DOHH2 (cell line): ENCODE measurements at regions not wholly inside any gene's neighbourhood (a gene's known extent, or its start where the extent isn't known, plus 50 kb on each side); places are given as distances from the start of the nearest gene placed in this dataset.

ENCODE experiments used
- H3F3A ChIP-seq: fragments of 200-600 bp; sonication (generic), shearing (Covaris generic); 2 replicates; pipeline ENCODE4 v1.6.0; 2016; ENCODE audit warnings: antibody characterized with exemption, mild to moderate bottlenecking; ENCODE audit not compliant: control insufficient read depth, insufficient read depth
- H3K27ac ChIP-seq: fragments of 200-600 bp; sonication (generic); 2 replicates; pipeline ENCODE4 v1.5.1; 2014; ENCODE audit warnings: low read depth, mild to moderate bottlenecking, low read length, moderate library complexity
- H3K27me3 ChIP-seq: fragments of 200-600 bp; sonication (generic); 2 replicates; pipeline ENCODE4 v1.6.1; 2014; ENCODE audit warnings: mild to moderate bottlenecking, low read length, mixed read lengths; ENCODE audit not compliant: control insufficient read depth
- H3K36me3 ChIP-seq: fragments of 200-600 bp; sonication (generic); 2 replicates; pipeline ENCODE4 v1.6.1; 2014; ENCODE audit warnings: mild to moderate bottlenecking, low read length, moderate library complexity, mixed read lengths; ENCODE audit not compliant: control insufficient read depth
- H3K4me1 ChIP-seq: fragments of 200-600 bp; sonication (generic); 2 replicates; pipeline ENCODE4 v1.6.1; 2014; ENCODE audit warnings: mild to moderate bottlenecking, low read length, mixed read lengths; ENCODE audit not compliant: control insufficient read depth
- H3K4me2 ChIP-seq: fragments of 200-600 bp; sonication (generic); 2 replicates; pipeline ENCODE4 v1.6.0; 2014; ENCODE audit warnings: mild to moderate bottlenecking, low read length, moderate library complexity
- H3K4me3 ChIP-seq: fragments of 200-600 bp; sonication (generic); 2 replicates; pipeline ENCODE4 v1.5.1; 2014; ENCODE audit warnings: mild to moderate bottlenecking, low read length, mixed read lengths
- H3K79me2 ChIP-seq: fragments of 200-600 bp; sonication (generic); 2 replicates; pipeline ENCODE4 v1.6.1; 2014; ENCODE audit warnings: mild to moderate bottlenecking, low read length, mixed read lengths; ENCODE audit not compliant: control insufficient read depth
- H3K9me2 ChIP-seq: fragments of 200-600 bp; sonication (generic); replicated peaks from 2 replicates; pipeline ENCODE4 v1.6.1; 2014; ENCODE audit warnings: mild to moderate bottlenecking, low read length, mixed read lengths; ENCODE audit not compliant: control insufficient read depth
- H3K9me3 ChIP-seq: fragments of 200-600 bp; sonication (generic); 2 replicates; pipeline ENCODE4 v1.6.1; 2014; ENCODE audit warnings: antibody characterized with exemption, low read length, mixed read lengths; ENCODE audit not compliant: control insufficient read depth, insufficient read depth
- H4K20me1 ChIP-seq: fragments of 200-600 bp; sonication (generic); 2 replicates; pipeline ENCODE4 v1.6.0; 2014; ENCODE audit warnings: low read depth, mild to moderate bottlenecking, antibody characterized with exemption, low read length, moderate library complexity; ENCODE audit not compliant: control insufficient read depth, insufficient read depth
- EZH2phosphoT487 ChIP-seq: fragments of 200-600 bp; sonication (generic); IDR thresholded peaks from 2 replicates; pipeline ENCODE4 v1.6.1; 2017; ENCODE audit warnings: borderline replicate concordance, mild to moderate bottlenecking, antibody characterized with exemption, low read length, moderate library complexity, mixed read lengths
- TF ChIP-seq, protein P1 (sequence below): fragments of 200-600 bp; sonication (generic); IDR thresholded peaks from one replicate; pipeline ENCODE4 v1.5.1; 2014; ENCODE audit warnings: antibody characterized with exemption, mild to moderate bottlenecking, low read depth, low read length; ENCODE audit not compliant: poor library complexity, severe bottlenecking

DNA sequence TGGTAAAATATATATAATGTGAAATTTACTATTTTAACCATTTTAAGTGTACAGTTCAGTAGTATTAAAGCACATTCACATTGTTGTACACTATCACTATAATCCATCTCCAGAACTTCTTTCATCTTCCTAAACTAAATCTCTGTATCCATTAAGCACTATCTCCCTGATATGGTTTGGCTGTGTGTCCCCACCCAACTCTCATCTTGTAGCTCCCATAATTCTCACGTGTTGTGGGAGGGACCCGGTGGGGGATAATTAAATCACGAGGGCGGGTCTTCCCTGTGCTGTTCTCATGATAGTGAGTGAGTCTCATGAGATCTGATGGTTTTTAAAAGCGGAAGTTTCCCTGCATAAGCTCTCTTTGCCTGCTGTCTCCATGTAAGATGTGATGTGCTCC is 178.9 kb upstream of the NABP1 start:
- H3K27me3 ChIP-seq: no peaks in the 10 kb centered on the region
- no peaks in the 10 kb centered on the region for H3K36me3 ChIP-seq
- no peak for TF ChIP-seq EZH2phosphoT487
- TF ChIP-seq, protein P1, sequence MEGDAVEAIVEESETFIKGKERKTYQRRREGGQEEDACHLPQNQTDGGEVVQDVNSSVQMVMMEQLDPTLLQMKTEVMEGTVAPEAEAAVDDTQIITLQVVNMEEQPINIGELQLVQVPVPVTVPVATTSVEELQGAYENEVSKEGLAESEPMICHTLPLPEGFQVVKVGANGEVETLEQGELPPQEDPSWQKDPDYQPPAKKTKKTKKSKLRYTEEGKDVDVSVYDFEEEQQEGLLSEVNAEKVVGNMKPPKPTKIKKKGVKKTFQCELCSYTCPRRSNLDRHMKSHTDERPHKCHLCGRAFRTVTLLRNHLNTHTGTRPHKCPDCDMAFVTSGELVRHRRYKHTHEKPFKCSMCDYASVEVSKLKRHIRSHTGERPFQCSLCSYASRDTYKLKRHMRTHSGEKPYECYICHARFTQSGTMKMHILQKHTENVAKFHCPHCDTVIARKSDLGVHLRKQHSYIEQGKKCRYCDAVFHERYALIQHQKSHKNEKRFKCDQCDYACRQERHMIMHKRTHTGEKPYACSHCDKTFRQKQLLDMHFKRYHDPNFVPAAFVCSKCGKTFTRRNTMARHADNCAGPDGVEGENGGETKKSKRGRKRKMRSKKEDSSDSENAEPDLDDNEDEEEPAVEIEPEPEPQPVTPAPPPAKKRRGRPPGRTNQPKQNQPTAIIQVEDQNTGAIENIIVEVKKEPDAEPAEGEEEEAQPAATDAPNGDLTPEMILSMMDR: no peak
- H3K27ac ChIP-seq: no peak overlapping the region
- H3K4me3 ChIP-seq: no peak overlapping the region
- no peaks in the 10 kb centered on the region for H3K9me3 ChIP-seq
- H3K4me2 ChIP-seq: no peak overlapping the region
- H3K9me2 ChIP-seq: no peaks in the 10 kb centered on the region
- no peaks in the 10 kb centered on the region for H4K20me1 ChIP-seq
- H3K4me1 ChIP-seq: no peaks in the 10 kb centered on the region
- H3K79me2 ChIP-seq: no peaks in the 10 kb centered on the region
- H3F3A ChIP-seq: no peaks in the 10 kb centered on the region

DNA sequence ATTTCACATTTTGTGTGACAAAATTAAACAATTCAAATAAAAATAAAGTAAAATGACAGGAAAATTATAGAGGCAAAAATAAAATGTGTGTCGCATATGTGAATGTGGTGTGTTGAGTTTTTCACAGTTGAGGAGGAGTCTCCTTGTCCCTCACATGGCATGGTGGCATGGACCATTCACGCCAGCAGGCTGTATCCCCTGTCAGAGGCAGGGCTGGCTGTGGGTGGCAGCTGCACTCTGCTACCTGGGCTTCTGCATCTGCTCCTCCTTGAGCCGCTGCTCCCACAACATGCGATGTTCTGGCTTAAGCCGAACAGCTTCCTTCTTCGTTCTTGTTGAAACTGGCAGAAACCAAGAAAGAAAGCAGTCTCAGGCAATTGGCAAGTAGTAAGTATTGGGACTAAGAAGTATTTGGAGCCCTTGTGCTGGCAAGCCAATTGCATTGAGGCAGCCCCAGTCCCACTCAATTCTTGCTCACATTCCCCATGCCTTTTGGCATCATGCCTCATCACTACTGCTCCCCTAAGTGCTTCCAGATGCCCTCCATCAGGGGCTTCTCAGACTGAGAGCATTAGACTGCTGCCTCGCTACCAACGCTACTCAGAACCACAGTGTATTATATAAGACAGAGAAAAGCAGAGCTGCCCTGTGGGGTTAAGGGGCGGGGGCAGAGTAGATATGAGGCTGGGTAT is 177.9 kb upstream of the NABP1 start:
- Histone ChIP-seq H4K20me1 (no peaks in the 10 kb centered on the region), H3K9me3 (no peaks in the 10 kb centered on the region), H3F3A (no peaks in the 10 kb centered on the region), H3K4me3 (no peak overlapping the region), H3K9me2 (no peaks in the 10 kb centered on the region), H3K36me3 (no peaks in the 10 kb centered on the region), H3K27me3 (no peaks in the 10 kb centered on the region), H3K4me1 (no peaks in the 10 kb centered on the region), H3K79me2 (no peaks in the 10 kb centered on the region), H3K4me2 (no peak overlapping the region), H3K27ac (no peak overlapping the region)
- no peak for TF ChIP-seq EZH2phosphoT487
- TF ChIP-seq, protein P1: no peak

DNA sequence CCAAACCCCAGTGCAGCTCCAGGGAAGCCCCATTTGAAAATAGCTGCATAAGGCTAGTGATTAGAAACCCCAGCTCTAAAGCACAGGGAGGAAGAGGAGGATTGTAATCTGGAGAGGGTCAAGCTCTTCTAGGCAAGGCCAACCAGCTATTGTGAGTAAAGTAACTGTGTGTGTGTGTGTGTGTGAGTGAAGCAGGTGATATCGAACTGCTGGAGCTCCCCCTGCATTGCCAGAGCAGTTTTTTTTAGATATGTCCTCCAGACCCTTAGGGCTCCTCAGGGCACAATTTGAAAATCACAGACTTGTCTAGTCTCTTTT is 177.4 kb upstream of the NABP1 start:
- Histone ChIP-seq H3K79me2 (no peaks in the 10 kb centered on the region), H3K27me3 (no peaks in the 10 kb centered on the region), H3F3A (no peaks in the 10 kb centered on the region), H3K9me2 (no peaks in the 10 kb centered on the region), H3K27ac (no peak overlapping the region), H3K36me3 (no peaks in the 10 kb centered on the region), H3K4me1 (no peaks in the 10 kb centered on the region), H3K4me3 (no peak overlapping the region), H4K20me1 (no peaks in the 10 kb centered on the region), H3K4me2 (no peak overlapping the region), H3K9me3 (no peaks in the 10 kb centered on the region)
- no peak for TF ChIP-seq EZH2phosphoT487
- TF ChIP-seq, protein P1: no peak
